ENCODE measurements at regions not wholly inside any gene's neighbourhood (a gene's known extent, or its start where the extent isn't known, plus 50 kb on each side); places are given as distances from the start of the nearest gene placed in this dataset.

- DNase-seq (ENCODE audit: low read depth), result no peak
Observed at GRCh38 chr14:104385531-104386101, 193.9 kb upstream of the C14orf180 start.

- DNase-seq (ENCODE audit: low read depth), result no peak
Observed at GRCh38 chr14:104386151-104386841, 193.3 kb upstream of the C14orf180 start.

GRCh38 chr14:104387022-104388010 is 192.2 kb upstream of the C14orf180 start:
- no peak for DNase-seq (ENCODE audit: low read depth)

GRCh38 chr14:104388011-104388521 is 191.5 kb upstream of the C14orf180 start:
- DNase-seq (ENCODE audit: low read depth), result no peak

GRCh38 chr14:104388541-104389325 is 190.8 kb upstream of the C14orf180 start:
- no peak for DNase-seq (ENCODE audit: low read depth)

GRCh38 chr14:104389326-104390220 is 190.0 kb upstream of the C14orf180 start:
- DNase-seq (ENCODE audit: low read depth), result no peak

GRCh38 chr14:104390221-104390931 is 189.2 kb upstream of the C14orf180 start:
- no peak for DNase-seq (ENCODE audit: low read depth)

GRCh38 chr14:104390941-104391901 is 188.3 kb upstream of the C14orf180 start:
- no peak for DNase-seq (ENCODE audit: low read depth)

- no peak for DNase-seq (ENCODE audit: low read depth)
Observed at GRCh38 chr14:104392001-104392395, 187.6 kb upstream of the C14orf180 start.

- no peak for DNase-seq (ENCODE audit: low read depth)
Observed at GRCh38 chr14:104392396-104393198, 187.0 kb upstream of the C14orf180 start.

- DNase-seq (ENCODE audit: low read depth), result no peak
Observed at GRCh38 chr14:104393199-104393897, 186.2 kb upstream of the C14orf180 start.

GRCh38 chr14:104393898-104394381 is 185.6 kb upstream of the C14orf180 start:
- DNase-seq (ENCODE audit: low read depth), result no peak

GRCh38 chr14:104394409-104394851 is 185.1 kb upstream of the C14orf180 start:
- no peak for DNase-seq (ENCODE audit: low read depth)

GRCh38 chr14:104395276-104395675 is 184.3 kb upstream of the C14orf180 start:
- no peak for DNase-seq (ENCODE audit: low read depth)

- DNase-seq (ENCODE audit: low read depth), result no peak
Observed at GRCh38 chr14:104395941-104396681, 183.5 kb upstream of the C14orf180 start.
